ENCODE measurements at regions not wholly inside any gene's neighbourhood (a gene's known extent, or its start where the extent isn't known, plus 50 kb on each side); places are given as distances from the start of the nearest gene placed in this dataset.

DNA sequence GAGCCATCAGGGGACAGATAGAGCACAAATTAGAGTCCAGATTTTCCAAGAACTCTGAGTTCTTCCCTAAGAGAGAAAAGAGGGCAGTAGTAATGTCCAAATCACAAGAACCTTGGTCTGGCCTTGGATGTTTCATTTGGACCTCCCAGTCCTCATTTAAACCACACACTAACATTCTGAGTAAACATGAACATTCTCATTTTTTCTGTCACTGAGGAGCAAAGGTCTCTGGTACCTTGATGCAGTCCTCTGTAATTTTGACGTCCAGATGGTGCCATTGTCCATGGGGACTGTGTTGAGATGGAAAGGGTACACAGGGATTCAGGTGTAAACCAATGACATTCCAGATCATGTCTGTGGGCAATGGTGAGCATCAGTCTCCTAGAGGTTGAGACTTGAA lies 225.4 kb upstream of the PHYHIPL start:
- DNase-seq (ENCODE audit: insufficient read length, low spot score) (no peak), FAIRE-seq (no peak)
- TF ChIP-seq SPI1 (IDR thresholded peaks at IDR 0.05; ENCODE audit: low read depth, low read length) (no peak), PAX5 (IDR thresholded peaks at IDR 0.05; ENCODE audit: insufficient read depth, low read length, severe bottlenecking) (no peak)

DNA sequence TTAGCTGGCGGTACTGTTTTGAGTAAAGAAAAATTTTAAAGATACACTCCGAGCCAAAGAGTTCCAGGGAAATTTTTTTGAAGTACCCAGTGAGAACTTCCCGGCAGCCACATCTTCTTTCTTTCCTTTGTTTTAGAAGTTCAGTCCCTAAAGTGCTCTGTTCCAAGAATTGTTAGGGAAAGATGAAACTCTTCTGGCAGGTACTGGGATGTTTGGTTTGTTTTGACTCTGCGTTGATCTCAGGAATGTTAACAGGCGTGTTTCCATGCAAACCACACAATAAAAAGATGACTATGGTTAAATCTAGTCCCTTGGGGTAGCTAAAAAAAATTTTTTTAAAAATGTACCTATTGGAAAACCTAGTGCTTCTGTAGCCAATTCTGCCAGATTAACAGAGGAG lies 224.7 kb upstream of the PHYHIPL start:
- TF ChIP-seq POU2F2 (IDR thresholded peaks at IDR 0.05; ENCODE audit: low read depth, low read length) (no peak), TAF1 (IDR thresholded peaks at IDR 0.05; ENCODE audit: low read depth, low read length) (no peak), POLR2AphosphoS5 (IDR thresholded peaks at IDR 0.05; ENCODE audit: low read depth, low read length) (no peak), POLR2A (IDR thresholded peaks at IDR 0.05; ENCODE audit: low read depth, low read length) (no peak), SPI1 (IDR thresholded peaks at IDR 0.05; ENCODE audit: low read depth, low read length) (no peak), PAX5 (IDR thresholded peaks at IDR 0.05; ENCODE audit: insufficient read depth, low read length, severe bottlenecking) (no peak)
- DNase-seq (ENCODE audit: insufficient read length, low spot score) (no peak), FAIRE-seq (no peak)

DNA sequence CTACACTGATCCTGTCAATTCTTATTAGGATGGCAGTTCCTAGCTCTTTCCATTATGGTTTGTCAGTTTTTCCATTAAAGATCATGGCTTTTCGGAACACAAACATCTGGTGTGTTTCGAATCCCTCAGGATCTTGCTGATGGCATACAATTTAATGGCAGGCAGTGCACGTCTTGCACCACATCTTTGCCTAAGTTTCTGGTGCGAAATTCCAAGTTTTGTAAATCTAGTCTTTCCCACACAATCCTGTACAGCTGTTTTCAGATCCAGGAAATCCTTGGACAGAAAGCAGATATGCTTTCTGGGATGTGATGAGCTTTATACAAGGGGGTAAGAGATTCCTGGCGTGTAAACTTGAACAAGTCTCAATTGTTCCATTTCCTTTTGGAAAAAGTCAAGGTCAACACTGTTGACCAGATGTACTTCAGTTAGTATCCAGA lies 224.3 kb upstream of the PHYHIPL start:
- FAIRE-seq = no peak
- no peak for DNase-seq (ENCODE audit: insufficient read length, low spot score)
- TF ChIP-seq POU2F2 (IDR thresholded peaks at IDR 0.05; ENCODE audit: low read depth, low read length) = no peak
- no peak for TF ChIP-seq SPI1 (IDR thresholded peaks at IDR 0.05; ENCODE audit: low read depth, low read length)
- TF ChIP-seq POLR2AphosphoS5 (IDR thresholded peaks at IDR 0.05; ENCODE audit: low read depth, low read length) = no peak

DNA sequence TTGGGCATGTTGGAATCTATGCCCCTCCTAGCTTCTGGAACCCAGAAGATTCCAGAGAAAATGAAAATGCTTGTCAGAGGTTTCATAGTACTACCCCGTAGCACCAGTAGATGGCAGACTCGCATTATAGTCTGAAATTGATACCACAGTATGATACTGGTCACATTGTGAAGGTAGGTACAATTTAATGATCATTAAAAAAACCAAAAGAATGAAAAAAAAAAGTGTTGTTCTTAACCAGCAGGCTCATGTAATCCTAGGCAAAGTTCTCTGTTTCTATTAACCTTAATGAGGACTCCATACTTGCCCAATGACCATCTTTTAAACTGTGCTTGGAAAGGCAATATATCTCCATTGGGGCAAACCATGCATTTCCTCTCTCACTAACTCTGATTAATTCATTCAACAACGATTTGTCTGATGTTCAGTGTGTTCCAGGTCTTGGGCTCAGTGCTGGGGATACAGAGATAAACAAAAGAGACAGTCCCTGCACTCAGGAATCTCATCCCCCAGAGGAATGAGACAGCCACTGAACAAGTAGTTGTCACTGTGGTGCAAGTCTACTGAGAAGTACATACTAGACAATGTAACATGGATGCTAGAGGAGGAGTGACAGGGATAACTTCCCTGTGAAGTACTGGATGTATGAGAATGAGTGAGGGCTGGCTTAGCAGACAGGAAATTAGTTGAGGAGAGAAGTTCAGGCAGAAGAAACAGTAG lies 223.5 kb upstream of the PHYHIPL start:
- DNase-seq (ENCODE audit: insufficient read length, low spot score) (no peak), FAIRE-seq (no peak)
- no peak for TF ChIP-seq POLR2AphosphoS5 (IDR thresholded peaks at IDR 0.05; ENCODE audit: low read depth, low read length)
- no peak for TF ChIP-seq POU2F2 (IDR thresholded peaks at IDR 0.05; ENCODE audit: low read depth, low read length)
- no peak for TF ChIP-seq PAX5 (IDR thresholded peaks at IDR 0.05; ENCODE audit: insufficient read depth, low read length, severe bottlenecking)
- TF ChIP-seq TAF1 (IDR thresholded peaks at IDR 0.05; ENCODE audit: low read depth, low read length) = no peak
- TF ChIP-seq POLR2A (IDR thresholded peaks at IDR 0.05; ENCODE audit: low read depth, low read length) = no peak
- no peak for TF ChIP-seq SPI1 (IDR thresholded peaks at IDR 0.05; ENCODE audit: low read depth, low read length)

DNA sequence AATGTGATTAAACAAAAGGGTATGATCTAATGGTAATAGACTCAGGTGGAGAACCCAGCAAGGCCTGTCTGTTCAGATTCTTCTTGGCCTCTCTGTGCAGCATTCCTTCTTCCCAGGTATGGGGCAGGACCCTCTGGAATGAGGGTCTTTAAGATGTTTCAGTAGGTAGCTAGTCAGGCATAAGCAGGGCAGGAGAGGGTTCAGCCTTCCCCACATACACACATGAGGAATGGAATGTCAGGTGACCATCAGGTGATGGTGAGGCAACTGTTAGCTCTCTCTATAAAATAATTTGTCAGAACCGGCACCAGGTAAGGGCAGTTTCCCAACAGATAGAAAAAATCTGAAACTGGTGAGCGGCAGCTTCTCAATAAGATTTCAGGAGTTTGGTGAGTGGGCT lies 222.3 kb upstream of the PHYHIPL start:
- no peak for TF ChIP-seq SPI1 (IDR thresholded peaks at IDR 0.05; ENCODE audit: low read depth, low read length)
- TF ChIP-seq PAX5 (IDR thresholded peaks at IDR 0.05; ENCODE audit: insufficient read depth, low read length, severe bottlenecking) = no peak
- no peak for TF ChIP-seq POLR2A (IDR thresholded peaks at IDR 0.05; ENCODE audit: low read depth, low read length)
- no peak for TF ChIP-seq POLR2AphosphoS5 (IDR thresholded peaks at IDR 0.05; ENCODE audit: low read depth, low read length)
- TF ChIP-seq TAF1 (IDR thresholded peaks at IDR 0.05; ENCODE audit: low read depth, low read length) = no peak
- TF ChIP-seq POU2F2 (IDR thresholded peaks at IDR 0.05; ENCODE audit: low read depth, low read length) = no peak
- no peak for DNase-seq (ENCODE audit: insufficient read length, low spot score)
- FAIRE-seq = no peak

DNA sequence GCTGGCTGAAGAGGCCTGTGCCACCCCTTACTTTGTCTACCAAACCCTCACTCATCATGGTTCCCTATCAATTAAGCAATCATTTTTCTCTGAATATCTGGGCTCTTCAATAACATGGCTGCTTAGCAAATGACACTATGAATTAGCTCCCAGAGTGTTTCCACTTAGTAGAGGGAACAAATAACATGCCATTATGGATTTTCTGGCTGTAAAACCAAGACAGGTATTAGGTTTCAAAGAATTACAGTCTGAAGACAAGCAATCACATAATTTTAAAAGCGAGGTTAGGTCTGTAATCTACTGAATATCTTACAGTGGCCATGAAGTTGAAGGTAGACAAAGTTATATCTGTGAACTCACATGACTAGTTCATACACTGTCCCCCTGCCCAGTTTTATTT lies 220.8 kb upstream of the PHYHIPL start:
- TF ChIP-seq POLR2AphosphoS5 (IDR thresholded peaks at IDR 0.05; ENCODE audit: low read depth, low read length) (no peak), SPI1 (IDR thresholded peaks at IDR 0.05; ENCODE audit: low read depth, low read length) (no peak), POU2F2 (IDR thresholded peaks at IDR 0.05; ENCODE audit: low read depth, low read length) (no peak), PAX5 (IDR thresholded peaks at IDR 0.05; ENCODE audit: insufficient read depth, low read length, severe bottlenecking) (no peak), POLR2A (IDR thresholded peaks at IDR 0.05; ENCODE audit: low read depth, low read length) (no peak), TAF1 (IDR thresholded peaks at IDR 0.05; ENCODE audit: low read depth, low read length) (no peak)
- no peak for DNase-seq (ENCODE audit: insufficient read length, low spot score)
- no peak for FAIRE-seq

DNA sequence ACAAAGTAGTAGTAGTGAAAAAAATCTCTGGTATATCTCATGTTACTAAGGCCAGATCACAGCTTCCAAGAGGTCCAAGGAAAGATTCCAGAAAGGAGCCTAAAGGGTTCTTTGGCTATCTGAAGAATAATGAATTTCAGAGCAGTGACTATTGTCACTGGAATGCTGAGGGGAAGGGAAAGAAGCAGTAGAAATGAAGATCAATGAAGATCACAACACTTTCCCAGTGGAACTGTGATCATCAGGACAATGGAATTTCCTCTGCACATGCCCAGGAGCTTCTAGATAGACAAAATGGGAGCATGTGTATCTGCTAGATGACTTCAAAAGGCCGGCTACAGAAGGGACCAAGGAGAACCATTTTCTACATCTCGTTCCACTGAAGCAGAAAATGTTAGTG lies 219.5 kb upstream of the PHYHIPL start:
- TF ChIP-seq TAF1 (IDR thresholded peaks at IDR 0.05; ENCODE audit: low read depth, low read length) = no peak
- TF ChIP-seq SPI1 (IDR thresholded peaks at IDR 0.05; ENCODE audit: low read depth, low read length) = no peak
- TF ChIP-seq PAX5 (IDR thresholded peaks at IDR 0.05; ENCODE audit: insufficient read depth, low read length, severe bottlenecking) = no peak
- no peak for TF ChIP-seq POLR2A (IDR thresholded peaks at IDR 0.05; ENCODE audit: low read depth, low read length)
- FAIRE-seq (no peak), DNase-seq (ENCODE audit: insufficient read length, low spot score) (no peak)

DNA sequence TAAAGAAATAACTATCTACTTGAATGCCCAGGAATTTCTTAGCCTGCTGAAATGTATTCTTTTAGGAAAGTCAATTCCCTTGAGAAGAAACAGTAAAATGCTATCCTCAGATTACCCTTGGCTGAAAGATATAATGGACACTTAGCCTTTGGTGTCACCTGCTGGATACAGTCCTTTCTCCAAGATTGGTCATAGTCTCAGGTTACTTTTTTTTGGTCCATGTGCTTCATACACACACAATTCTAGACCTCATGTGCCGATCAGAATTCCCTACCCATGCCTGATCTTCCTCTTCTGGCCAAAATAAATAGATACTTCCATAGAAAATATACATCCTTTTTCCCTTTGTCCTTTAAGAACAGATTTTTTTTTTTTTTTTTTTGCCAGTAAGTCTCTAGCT lies 218.9 kb upstream of the PHYHIPL start:
- TF ChIP-seq POLR2A (IDR thresholded peaks at IDR 0.05; ENCODE audit: low read depth, low read length) = no peak
- no peak for TF ChIP-seq PAX5 (IDR thresholded peaks at IDR 0.05; ENCODE audit: insufficient read depth, low read length, severe bottlenecking)
- TF ChIP-seq POU2F2 (IDR thresholded peaks at IDR 0.05; ENCODE audit: low read depth, low read length) = no peak
- no peak for TF ChIP-seq TAF1 (IDR thresholded peaks at IDR 0.05; ENCODE audit: low read depth, low read length)
- TF ChIP-seq SPI1 (IDR thresholded peaks at IDR 0.05; ENCODE audit: low read depth, low read length) = no peak
- TF ChIP-seq POLR2AphosphoS5 (IDR thresholded peaks at IDR 0.05; ENCODE audit: low read depth, low read length) = no peak
- DNase-seq (ENCODE audit: insufficient read length, low spot score) (no peak), FAIRE-seq (no peak)

DNA sequence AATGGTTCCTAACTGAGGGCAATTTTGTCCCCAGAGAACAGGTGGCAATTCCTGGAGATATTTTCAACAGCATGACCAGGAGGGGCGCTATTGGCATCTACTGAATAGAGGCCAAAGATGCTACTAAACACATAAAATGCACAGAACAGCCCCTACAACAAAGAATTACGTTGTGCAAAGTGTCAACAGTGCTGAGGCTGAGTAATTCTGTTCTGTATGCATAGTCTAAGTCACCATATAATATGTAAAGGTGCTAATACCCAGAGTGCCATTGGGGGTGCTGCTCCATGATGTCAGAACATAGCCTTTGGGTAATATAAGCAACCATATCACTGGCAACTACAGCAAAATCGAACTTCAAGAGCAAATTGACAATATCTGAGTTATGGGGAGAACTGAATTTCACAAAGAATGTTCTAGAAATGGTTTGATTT lies 213.3 kb upstream of the PHYHIPL start:
- DNase-seq (ENCODE audit: insufficient read length, low spot score) (no peak), FAIRE-seq (no peak)
- no peak for TF ChIP-seq POLR2AphosphoS5 (IDR thresholded peaks at IDR 0.05; ENCODE audit: low read depth, low read length)
- no peak for TF ChIP-seq POLR2A (IDR thresholded peaks at IDR 0.05; ENCODE audit: low read depth, low read length)
- no peak for TF ChIP-seq PAX5 (IDR thresholded peaks at IDR 0.05; ENCODE audit: insufficient read depth, low read length, severe bottlenecking)
- no peak for TF ChIP-seq SPI1 (IDR thresholded peaks at IDR 0.05; ENCODE audit: low read depth, low read length)
- TF ChIP-seq POU2F2 (IDR thresholded peaks at IDR 0.05; ENCODE audit: low read depth, low read length) = no peak
- no peak for TF ChIP-seq TAF1 (IDR thresholded peaks at IDR 0.05; ENCODE audit: low read depth, low read length)

DNA sequence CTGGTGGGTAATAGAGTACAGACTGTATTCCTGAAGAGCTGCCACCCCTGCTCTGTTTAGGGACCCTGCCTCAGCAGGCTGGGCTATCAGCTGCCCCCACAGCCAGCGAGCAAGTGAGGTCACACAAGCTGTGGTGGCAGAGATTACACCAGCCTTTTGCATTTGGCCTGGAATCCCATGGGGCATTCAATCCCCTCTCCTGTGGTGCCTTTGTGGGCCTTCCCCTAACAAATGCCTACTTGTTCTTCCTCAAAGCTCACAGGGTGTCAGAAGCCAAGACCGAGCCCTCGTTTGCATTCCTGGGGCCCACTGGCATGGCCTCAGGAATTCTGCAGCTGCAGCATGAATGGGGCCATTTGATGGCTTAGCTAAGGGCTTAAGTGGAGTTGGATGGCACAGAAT lies 212.7 kb upstream of the PHYHIPL start:
- FAIRE-seq = no peak
- TF ChIP-seq POU2F2 (IDR thresholded peaks at IDR 0.05; ENCODE audit: low read depth, low read length) (no peak), SPI1 (IDR thresholded peaks at IDR 0.05; ENCODE audit: low read depth, low read length) (no peak), POLR2AphosphoS5 (IDR thresholded peaks at IDR 0.05; ENCODE audit: low read depth, low read length) (no peak), PAX5 (IDR thresholded peaks at IDR 0.05; ENCODE audit: insufficient read depth, low read length, severe bottlenecking) (no peak), POLR2A (IDR thresholded peaks at IDR 0.05; ENCODE audit: low read depth, low read length) (no peak), TAF1 (IDR thresholded peaks at IDR 0.05; ENCODE audit: low read depth, low read length) (no peak)
- DNase-seq (ENCODE audit: insufficient read length, low spot score) = no peak

Measured in GM12891 (cell line).